Neural progenitor cell (in vitro differentiated cells): ENCODE measurements at regions not wholly inside any gene's neighbourhood (a gene's known extent, or its start where the extent isn't known, plus 50 kb on each side); places are given as distances from the start of the nearest gene placed in this dataset.

Source experiments
- DNase-seq: peaks from one replicate; pipeline ENCODE4 v3.0.0-alpha.2; 2016; ENCODE audit warnings: low spot score
- H2AFZ ChIP-seq: fragments of 200-600 bp; sonication (generic); replicated peaks from 2 replicates; pipeline ENCODE4 v1.6.1; 2016; ENCODE audit warnings: antibody characterized with exemption
- H3F3A ChIP-seq: fragments of 200-600 bp; sonication (generic); 2 replicates; pipeline ENCODE4 v1.6.1; 2016; ENCODE audit warnings: antibody characterized with exemption, low read depth
- H3K27ac ChIP-seq: fragments of 200-600 bp; sonication (generic); 2 replicates; pipeline ENCODE4 v1.5.1; 2016; ENCODE audit warnings: mild to moderate bottlenecking
- H3K27me3 ChIP-seq: fragments of 200-600 bp; sonication (generic); 2 replicates; pipeline ENCODE4 v1.6.1; 2016; ENCODE audit warnings: mild to moderate bottlenecking, moderate library complexity
- H3K36me3 ChIP-seq: fragments of 200-600 bp; sonication (generic); 2 replicates; pipeline ENCODE4 v1.5.1; 2016
- H3K4me1 ChIP-seq: fragments of 200-600 bp; sonication (generic); 2 replicates; pipeline ENCODE4 v1.6.1; 2016; ENCODE audit warnings: mixed run types
- H3K4me2 ChIP-seq: fragments of 200-600 bp; sonication (generic); 2 replicates; pipeline ENCODE4 v1.6.1; 2016
- H3K4me3 ChIP-seq: fragments of 200-600 bp; sonication (generic); 2 replicates; pipeline ENCODE4 v1.5.1; 2016
- H3K79me2 ChIP-seq: fragments of 200-600 bp; sonication (generic); 2 replicates; pipeline ENCODE4 v1.6.1; 2016; ENCODE audit warnings: low read depth
- H3K9ac ChIP-seq: fragments of 200-600 bp; sonication (generic); 2 replicates; pipeline ENCODE4 v1.6.1; 2016
- H3K9me3 ChIP-seq: fragments of 200-600 bp; sonication (generic); 2 replicates; pipeline ENCODE4 v1.5.1; 2016; ENCODE audit warnings: low read depth
- H4K20me1 ChIP-seq: fragments of 200-600 bp; sonication (generic); 2 replicates; pipeline ENCODE4 v1.6.1; 2016; ENCODE audit warnings: low read depth
- H3K27ac Mint-ChIP-seq: 3 replicates; pipeline ENCODE4 v1.8.0; 2021; ENCODE audit warnings: mixed read lengths
- H3K27me3 Mint-ChIP-seq: 2 replicates; pipeline ENCODE4 v1.8.0; 2022; ENCODE audit warnings: low read depth, mild to moderate bottlenecking, inconsistent platforms, moderate library complexity, mixed read lengths; ENCODE audit not compliant: insufficient read depth
- H3K36me3 Mint-ChIP-seq: 3 replicates; pipeline ENCODE4 v1.8.0; 2021; ENCODE audit warnings: mixed read lengths
- H3K4me1 Mint-ChIP-seq: 3 replicates; pipeline ENCODE4 v1.8.0; 2021; ENCODE audit warnings: mixed read lengths
- H3K4me3 Mint-ChIP-seq: 3 replicates; pipeline ENCODE4 v1.8.0; 2021; ENCODE audit warnings: mild to moderate bottlenecking, moderate library complexity, mixed read lengths
- H3K9me3 Mint-ChIP-seq: 3 replicates; pipeline ENCODE4 v1.8.0; 2020; ENCODE audit warnings: mixed read lengths
- CTCF ChIP-seq: fragments of 200-600 bp; sonication (generic); IDR thresholded peaks from 2 replicates; pipeline ENCODE4 v1.5.1; 2017; ENCODE audit warnings: antibody characterized with exemption, mild to moderate bottlenecking
- EZH2 ChIP-seq: fragments of 200-600 bp; sonication (generic); IDR thresholded peaks from 2 replicates; pipeline ENCODE4 v1.6.1; 2017; ENCODE audit warnings: antibody characterized with exemption, mild to moderate bottlenecking, moderate library complexity
- EZH2phosphoT487 ChIP-seq: fragments of 200-600 bp; sonication (generic); IDR thresholded peaks from 2 replicates; pipeline ENCODE4 v1.6.1; 2017; ENCODE audit warnings: antibody characterized with exemption

DNA sequence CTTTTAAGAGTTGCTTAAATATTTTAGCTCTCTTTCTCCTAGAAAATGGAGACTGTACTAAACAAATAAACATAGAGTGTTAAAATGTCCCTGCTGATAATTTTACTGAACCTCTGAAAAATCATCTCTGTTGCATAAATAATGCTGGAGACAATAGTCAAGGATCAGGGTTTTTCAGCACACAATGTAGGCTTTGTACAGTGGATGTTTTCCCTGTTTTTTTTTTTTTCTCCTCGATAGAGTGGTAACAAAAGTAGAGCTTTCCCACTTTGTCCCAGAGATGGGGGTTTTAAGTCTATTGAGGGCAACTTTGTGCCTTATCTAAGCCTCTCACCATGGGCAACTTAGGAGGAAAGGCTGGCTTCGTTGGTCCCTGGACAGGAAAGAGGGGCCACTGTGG lies 222.6 kb upstream of the HDDC2 start:
- Mint-ChIP-seq H3K27me3 (peaks cover 4% of the 10 kb centered on the region), H3K4me1 (peaks cover 20% of the 10 kb centered on the region), H3K36me3 (no peaks in the 10 kb centered on the region), H3K4me3 (no peak overlapping the region), H3K9me3 (peaks cover 7% of the 10 kb centered on the region), H3K27ac (no peak overlapping the region)
- Histone ChIP-seq H3K4me1 (peaks cover 33% of the 10 kb centered on the region), H3K9me3 (no peaks in the 10 kb centered on the region), H3K27ac (no peak overlapping the region), H2AFZ (no peak overlapping the region), H3K36me3 (no peaks in the 10 kb centered on the region), H4K20me1 (no peaks in the 10 kb centered on the region), H3F3A (peaks cover 12% of the 10 kb centered on the region), H3K27me3 (no peaks in the 10 kb centered on the region), H3K4me3 (no peak overlapping the region), H3K4me2 (no peak overlapping the region), H3K79me2 (no peaks in the 10 kb centered on the region), H3K9ac (no peak overlapping the region)
- peak; percentile 23 for DNase-seq
- TF ChIP-seq EZH2 (no peak), CTCF (no peak), EZH2phosphoT487 (no peak)

GRCh38 chr6:125526007-125526720 lies 223.3 kb upstream of the HEY2 start:
- Histone ChIP-seq H3K4me2 (no peak overlapping the region), H3K79me2 (no peaks in the 10 kb centered on the region), H3K4me1 (peaks cover 39% of the 10 kb centered on the region), H4K20me1 (no peaks in the 10 kb centered on the region), H3K9ac (no peak overlapping the region), H3F3A (peaks cover 16% of the 10 kb centered on the region), H3K36me3 (no peaks in the 10 kb centered on the region), H3K4me3 (no peak overlapping the region), H2AFZ (no peak overlapping the region), H3K27ac (no peak overlapping the region), H3K27me3 (no peaks in the 10 kb centered on the region), H3K9me3 (no peaks in the 10 kb centered on the region)
- TF ChIP-seq EZH2 (no peak), CTCF (no peak), EZH2phosphoT487 (no peak)
- Mint-ChIP-seq H3K9me3 (peaks cover 6% of the 10 kb centered on the region), H3K4me3 (no peak overlapping the region), H3K27me3 (peaks cover 4% of the 10 kb centered on the region), H3K27ac (no peak overlapping the region), H3K36me3 (no peaks in the 10 kb centered on the region), H3K4me1 (peaks cover 24% of the 10 kb centered on the region)
- no peak for DNase-seq

GRCh38 chr6:125528621-125529041 lies 220.8 kb upstream of the HEY2 start:
- Histone ChIP-seq H3K9me3 (no peaks in the 10 kb centered on the region), H3K27ac (peak overlapping the region; percentile 63), H4K20me1 (no peaks in the 10 kb centered on the region), H3K27me3 (peaks cover 4% of the 10 kb centered on the region), H3K4me3 (peak overlapping the region; percentile 20), H3F3A (peaks cover 16% of the 10 kb centered on the region), H3K9ac (no peak overlapping the region), H3K4me1 (peaks cover 39% of the 10 kb centered on the region), H3K79me2 (no peaks in the 10 kb centered on the region), H3K36me3 (no peaks in the 10 kb centered on the region), H3K4me2 (peak overlapping the region; percentile 71), H2AFZ (peak overlapping the region; percentile 35)
- Mint-ChIP-seq H3K9me3 (peaks cover 6% of the 10 kb centered on the region), H3K36me3 (no peaks in the 10 kb centered on the region), H3K27me3 (peaks cover 6% of the 10 kb centered on the region), H3K27ac (peak overlapping the region; percentile 88), H3K4me3 (peak overlapping the region; percentile 68), H3K4me1 (peaks cover 24% of the 10 kb centered on the region)
- peak; percentile 88 for DNase-seq
- TF ChIP-seq EZH2phosphoT487: no peak
- TF ChIP-seq CTCF: no peak
- TF ChIP-seq EZH2: no peak
